ENCODE measurements at regions not wholly inside any gene's neighbourhood (a gene's known extent, or its start where the extent isn't known, plus 50 kb on each side); places are given as distances from the start of the nearest gene placed in this dataset.
"Not testable (repeated sequence)": the region's sequence is repeated elsewhere in the genome, so short reads cannot be mapped to it uniquely, and the experiment has no call there.

- no peak for DNase-seq (ENCODE audit: low spot score)
Observed at GRCh38 chr1:172754609-172755008, 95.7 kb downstream of the FASLG start.

- DNase-seq (ENCODE audit: low spot score), result no peak
Observed at GRCh38 chr1:172755099-172755498, 96.2 kb downstream of the FASLG start.

GRCh38 chr1:172756024-172756423 is 97.1 kb downstream of the FASLG start:
- no peak for DNase-seq (ENCODE audit: low spot score)

- no peak for DNase-seq (ENCODE audit: low spot score)
Observed at GRCh38 chr1:172758259-172758658, 99.4 kb downstream of the FASLG start.

GRCh38 chr1:172760121-172760520 is 101.2 kb downstream of the FASLG start:
- no peak for DNase-seq (ENCODE audit: low spot score)

GRCh38 chr1:172761581-172762486 is 102.9 kb downstream of the FASLG start:
- DNase-seq (ENCODE audit: low spot score), result no peak

GRCh38 chr1:172763057-172763456 is 104.2 kb downstream of the FASLG start:
- no peak for DNase-seq (ENCODE audit: low spot score)

- DNase-seq (ENCODE audit: low spot score), result no peak
Observed at GRCh38 chr1:172764378-172764777, 105.5 kb downstream of the FASLG start.

GRCh38 chr1:172766462-172766861 is 107.6 kb downstream of the FASLG start:
- peak; percentile 42 for DNase-seq (ENCODE audit: low spot score)

- no peak for DNase-seq (ENCODE audit: low spot score)
Observed at GRCh38 chr1:172770071-172770470, 111.2 kb downstream of the FASLG start.

GRCh38 chr1:172774561-172774960 is 115.7 kb downstream of the FASLG start:
- DNase-seq (ENCODE audit: low spot score), result no peak

GRCh38 chr1:172775606-172776005 is 116.7 kb downstream of the FASLG start:
- no peak for DNase-seq (ENCODE audit: low spot score)

- no peak for DNase-seq (ENCODE audit: low spot score)
Observed at GRCh38 chr1:172776071-172776470, 117.2 kb downstream of the FASLG start.

- no peak for DNase-seq (ENCODE audit: low spot score)
Observed at GRCh38 chr1:172777767-172778166, 118.9 kb downstream of the FASLG start.

GRCh38 chr1:172778456-172779455 is 119.9 kb downstream of the FASLG start:
- DNase-seq (ENCODE audit: low spot score), result no peak

- no peak for DNase-seq (ENCODE audit: low spot score)
Observed at GRCh38 chr1:172779491-172779890, 120.6 kb downstream of the FASLG start.

GRCh38 chr1:172781513-172782140 is 122.7 kb downstream of the FASLG start:
- no peak for DNase-seq (ENCODE audit: low spot score)

- DNase-seq (ENCODE audit: low spot score), result no peak
Observed at GRCh38 chr1:172789840-172790239, 130.9 kb downstream of the FASLG start.

- no peak for DNase-seq (ENCODE audit: low spot score)
Observed at GRCh38 chr1:172790245-172790644, 131.3 kb downstream of the FASLG start.

GRCh38 chr1:172793823-172794222 is 134.9 kb downstream of the FASLG start:
- DNase-seq (ENCODE audit: low spot score), result no peak

GRCh38 chr1:172795741-172796140 is 136.8 kb downstream of the FASLG start:
- no peak for DNase-seq (ENCODE audit: low spot score)

GRCh38 chr1:172799804-172800203 is 140.9 kb downstream of the FASLG start:
- not testable (repeated sequence) for DNase-seq (ENCODE audit: low spot score)
